Lower lobe of right lung (tissue), 2 donors: ENCODE measurements at regions not wholly inside any gene's neighbourhood (a gene's known extent, or its start where the extent isn't known, plus 50 kb on each side); places are given as distances from the start of the nearest gene placed in this dataset.

Source experiments
- ATAC-seq, 2 donors: fragments of 200-7000 bp; cut with Tn5 transposase; one replicate each; pipeline ENCODE4 v1.9.1; 2020 to 2022; ENCODE audit warnings: mild to moderate bottlenecking in 2 of 2, moderate library complexity in 2 of 2
- DNase-seq: peaks from one replicate; pipeline ENCODE4 v3.0.0-alpha.2; 2020
- H3K27ac ChIP-seq: fragments of 200-600 bp; one replicate; pipeline ENCODE4 v1.8.0; 2022
- H3K27me3 ChIP-seq: fragments of 200-600 bp; one replicate; pipeline ENCODE4 v1.8.0; 2022; ENCODE audit warnings: low read depth
- H3K36me3 ChIP-seq: fragments of 200-600 bp; one replicate; pipeline ENCODE4 v1.8.0; 2022; ENCODE audit warnings: mild to moderate bottlenecking
- H3K4me1 ChIP-seq: fragments of 200-600 bp; one replicate; pipeline ENCODE4 v1.8.0; 2022
- H3K4me3 ChIP-seq: fragments of 200-600 bp; one replicate; pipeline ENCODE4 v1.8.0; 2022; ENCODE audit warnings: mild to moderate bottlenecking
- H3K9me3 ChIP-seq: fragments of 200-600 bp; one replicate; pipeline ENCODE4 v1.8.0; 2022
- CTCF ChIP-seq: fragments of 200-600 bp; IDR thresholded peaks from one replicate; pipeline ENCODE4 v1.8.0; 2022; ENCODE audit warnings: antibody characterized with exemption, mild to moderate bottlenecking
- intact Hi-C: fragments of 100-400 bp; cut with DNase I; formaldehyde crosslinking; loops from one replicate; pipeline ENCODE4 v1.11.0; 2022
- donor health status: DM: no; HTN: yes; CAD: no; lungs with severe emphysema.

- no peak for ATAC-seq
- H3K27me3 ChIP-seq = no peaks in the 10 kb centered on the region
Measured at GRCh38 chr11:25159341-25159740, 662.5 kb downstream of the LUZP2 start.

GRCh38 chr11:25163421-25163820, 666.6 kb downstream of the LUZP2 start:
- TF ChIP-seq CTCF = no peak
- H3K4me1 ChIP-seq = no peaks in the 10 kb centered on the region

More at GRCh38 chr11:25159341-25159740, 662.5 kb downstream of the LUZP2 start:
- no peak for DNase-seq
- no peak overlapping the region for H3K27ac ChIP-seq
- no peak overlapping the region for H3K4me3 ChIP-seq
- peaks cover 4% of the 10 kb centered on the region for H3K9me3 ChIP-seq
- no peak for TF ChIP-seq CTCF
- intact Hi-C loops = no loop called here
- H3K36me3 ChIP-seq = no peaks in the 10 kb centered on the region
- no peaks in the 10 kb centered on the region for H3K4me1 ChIP-seq

GRCh38 chr11:25180187-25180586, 683.3 kb downstream of the LUZP2 start:
- intact Hi-C loops = no loop called here
- Histone ChIP-seq H3K9me3 (no peaks in the 10 kb centered on the region), H3K27me3 (no peaks in the 10 kb centered on the region), H3K4me3 (no peak overlapping the region), H3K4me1 (no peaks in the 10 kb centered on the region), H3K36me3 (no peaks in the 10 kb centered on the region), H3K27ac (no peak overlapping the region)
- DNase-seq = no peak
- ATAC-seq = no peak
- TF ChIP-seq CTCF = no peak

More at GRCh38 chr11:25163421-25163820, 666.6 kb downstream of the LUZP2 start:
- H3K27me3 ChIP-seq = no peaks in the 10 kb centered on the region
- H3K9me3 ChIP-seq = peaks cover 3% of the 10 kb centered on the region
- H3K27ac ChIP-seq = no peak overlapping the region
- DNase-seq (no peak), ATAC-seq (no peak)
- no peak overlapping the region for H3K4me3 ChIP-seq
- no peaks in the 10 kb centered on the region for H3K36me3 ChIP-seq
- intact Hi-C loops = no loop called here

DNA sequence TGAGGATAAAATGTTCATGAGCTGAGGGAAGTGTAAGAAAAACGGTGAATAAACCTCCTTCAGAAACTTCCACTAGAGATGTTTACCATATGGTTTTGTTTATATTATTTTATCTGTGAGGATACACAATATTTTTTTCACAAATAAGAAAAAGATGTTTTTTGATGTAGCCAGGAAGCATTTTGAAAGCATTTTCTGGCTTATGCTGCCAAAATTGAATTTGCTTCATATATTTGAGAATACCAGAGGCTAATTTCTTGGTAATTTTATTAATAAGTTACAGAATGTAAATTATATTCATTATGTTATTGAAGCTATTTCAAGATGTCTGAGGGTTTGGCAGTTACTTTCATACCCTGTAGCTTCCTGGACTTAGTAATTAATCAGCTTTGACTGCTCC, 686.6 kb downstream of the LUZP2 start:
- Histone ChIP-seq H3K36me3 (no peaks in the 10 kb centered on the region), H3K27ac (no peak overlapping the region), H3K9me3 (no peaks in the 10 kb centered on the region), H3K4me1 (no peaks in the 10 kb centered on the region), H3K27me3 (no peaks in the 10 kb centered on the region), H3K4me3 (no peak overlapping the region)
- no peak for TF ChIP-seq CTCF
- ATAC-seq = no peak
- no peak for DNase-seq
- intact Hi-C loops = no loop called here

- H3K27me3 ChIP-seq = no peaks in the 10 kb centered on the region
- intact Hi-C loops = no loop called here
- no peaks in the 10 kb centered on the region for H3K9me3 ChIP-seq
- TF ChIP-seq CTCF = no peak
- no peak overlapping the region for H3K4me3 ChIP-seq
- H3K4me1 ChIP-seq = no peaks in the 10 kb centered on the region
- H3K36me3 ChIP-seq = no peaks in the 10 kb centered on the region
- no peak overlapping the region for H3K27ac ChIP-seq
- ATAC-seq (no peak), DNase-seq (no peak)
Measured at GRCh38 chr11:25197515-25197914, 700.7 kb downstream of the LUZP2 start.

- DNase-seq (no peak), ATAC-seq (no peak)
- H3K4me3 ChIP-seq = no peak overlapping the region
- H3K27ac ChIP-seq = no peak overlapping the region
- H3K9me3 ChIP-seq = no peaks in the 10 kb centered on the region
- H3K27me3 ChIP-seq = no peaks in the 10 kb centered on the region
- TF ChIP-seq CTCF = no peak
- no peaks in the 10 kb centered on the region for H3K4me1 ChIP-seq
- intact Hi-C loops = no loop called here
- no peaks in the 10 kb centered on the region for H3K36me3 ChIP-seq
Measured at GRCh38 chr11:25198704-25199103, 701.9 kb downstream of the LUZP2 start.
